Cortex of kidney (tissue), 1 donor: ENCODE measurements at regions not wholly inside any gene's neighbourhood (a gene's known extent, or its start where the extent isn't known, plus 50 kb on each side); places are given as distances from the start of the nearest gene placed in this dataset.

ENCODE experiments used
- DNase-seq: peaks from one replicate; lab custom pipeline; 2025; lab: John Stamatoyannopoulos, UW

DNA sequence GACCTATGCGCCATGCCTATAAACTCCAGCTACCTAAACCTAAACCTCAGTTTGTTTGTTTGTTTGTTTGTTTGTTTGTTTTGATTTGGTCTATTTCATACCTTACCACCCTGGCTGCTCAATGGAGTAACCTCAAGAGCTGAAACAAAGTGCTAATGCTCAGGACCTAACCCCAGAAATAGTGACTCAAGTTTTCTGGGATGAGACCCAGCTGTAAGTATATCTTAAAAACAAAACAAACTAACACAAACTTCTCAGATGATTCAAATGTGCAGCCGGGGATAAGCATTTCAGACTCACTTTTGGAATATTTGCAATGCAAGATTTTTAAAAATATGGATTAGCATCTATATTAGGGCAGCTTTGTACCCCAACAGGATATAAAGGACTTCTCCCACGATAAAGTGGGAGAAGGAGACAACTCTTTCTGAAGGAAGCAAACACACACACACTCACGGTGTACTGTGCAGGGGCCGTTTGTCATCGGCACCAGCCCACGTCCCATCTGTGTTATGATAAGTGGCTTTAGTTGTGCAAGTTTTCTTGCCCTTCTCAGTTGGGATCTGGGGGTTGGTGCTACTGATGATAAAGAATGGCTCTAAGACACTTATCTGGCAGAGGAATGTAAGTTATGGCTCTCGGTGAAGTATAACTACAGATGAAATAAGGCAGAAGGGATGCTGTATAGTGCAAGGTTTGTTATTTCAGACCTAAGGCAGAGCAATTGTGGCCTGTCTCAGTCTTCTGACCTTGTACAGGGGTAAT lies 516.7 kb upstream of the TMEM132C start:
- no peak for DNase-seq

GRCh38 chr12:127752802-127753201 lies 514.2 kb upstream of the TMEM132C start:
- DNase-seq = no peak

- no peak for DNase-seq
Measured at GRCh38 chr12:127760357-127760756, 506.6 kb upstream of the TMEM132C start.

DNA sequence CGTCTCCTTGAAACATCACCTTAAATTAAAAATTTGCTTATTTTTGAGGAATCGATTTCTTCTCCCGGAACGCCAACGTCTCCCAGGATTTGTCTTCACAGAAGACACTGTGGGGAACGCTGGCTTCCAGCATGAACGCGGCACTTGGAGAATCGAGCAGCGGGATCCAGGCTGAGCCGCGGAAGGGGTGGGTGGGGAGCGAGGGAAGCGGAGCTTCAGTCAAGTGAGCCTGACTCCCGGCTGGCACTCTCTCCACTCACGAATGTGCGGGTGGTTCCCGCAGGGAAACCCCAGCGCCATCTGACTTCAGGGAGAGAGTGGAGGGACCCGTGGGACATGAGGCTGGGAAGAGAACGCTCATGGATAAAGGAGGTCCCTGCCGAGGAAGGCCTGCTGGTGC lies 506.0 kb upstream of the TMEM132C start:
- no peak for DNase-seq

DNA sequence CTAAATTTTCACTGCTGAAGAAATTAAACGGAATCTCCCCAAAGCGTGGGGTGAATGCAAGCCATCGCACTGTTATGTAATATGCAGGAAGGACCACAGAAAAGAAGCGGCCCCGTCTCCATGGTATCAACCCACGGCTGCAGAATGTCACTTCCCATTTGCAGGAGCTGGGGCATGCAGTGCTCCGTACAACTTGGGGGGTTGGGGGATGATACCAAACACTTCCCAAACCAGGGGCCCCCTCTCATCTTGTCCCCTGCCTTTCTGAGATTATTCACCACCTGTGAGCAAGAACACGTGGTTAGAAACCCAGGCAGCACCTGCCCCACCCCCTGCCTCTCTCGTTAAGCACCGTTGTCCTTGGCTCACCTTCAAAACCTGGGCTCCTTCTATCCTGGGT lies 505.1 kb upstream of the TMEM132C start:
- DNase-seq = no peak

DNA sequence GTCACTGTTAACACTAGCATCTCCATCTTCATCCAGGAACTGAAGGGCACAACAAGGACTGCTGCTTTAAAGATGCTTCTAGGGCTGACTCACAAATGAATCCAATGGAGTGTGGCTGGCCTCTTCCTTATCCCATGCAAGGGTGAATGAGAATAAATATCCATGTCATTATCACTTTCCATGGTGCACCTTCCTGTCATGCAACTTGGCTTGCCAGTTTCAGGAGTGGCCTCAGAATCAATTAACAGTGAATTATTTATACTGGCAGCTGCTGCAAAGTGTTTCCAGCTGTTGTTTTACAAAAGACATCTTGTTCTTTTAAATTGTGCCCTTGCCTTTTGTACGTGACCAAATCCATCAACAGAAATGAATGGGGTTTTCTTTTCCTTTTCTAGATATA lies 499.3 kb upstream of the TMEM132C start:
- DNase-seq = no peak

GRCh38 chr12:127770118-127770517 lies 496.9 kb upstream of the TMEM132C start:
- no peak for DNase-seq

DNA sequence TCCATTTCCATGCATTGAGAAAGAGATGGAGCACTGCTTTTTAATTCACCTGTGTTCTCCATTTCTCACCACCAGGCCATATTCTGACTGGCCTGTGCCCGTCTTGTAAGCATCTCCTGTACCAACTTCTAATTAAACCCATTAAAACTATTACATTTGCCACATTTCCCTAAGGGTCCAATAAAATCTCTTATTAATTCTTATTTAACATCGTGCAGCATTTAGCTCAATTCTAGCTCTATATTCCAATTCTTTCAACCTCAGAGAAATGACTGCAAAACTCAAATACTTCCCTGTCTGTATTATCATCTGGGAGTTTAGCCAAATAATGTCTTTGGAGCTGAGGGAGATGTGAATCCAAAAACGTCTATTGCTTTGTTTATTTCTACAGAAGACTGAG lies 495.4 kb upstream of the TMEM132C start:
- DNase-seq = no peak

- DNase-seq = no peak
Measured at GRCh38 chr12:127773520-127773919, 493.4 kb upstream of the TMEM132C start.

DNA sequence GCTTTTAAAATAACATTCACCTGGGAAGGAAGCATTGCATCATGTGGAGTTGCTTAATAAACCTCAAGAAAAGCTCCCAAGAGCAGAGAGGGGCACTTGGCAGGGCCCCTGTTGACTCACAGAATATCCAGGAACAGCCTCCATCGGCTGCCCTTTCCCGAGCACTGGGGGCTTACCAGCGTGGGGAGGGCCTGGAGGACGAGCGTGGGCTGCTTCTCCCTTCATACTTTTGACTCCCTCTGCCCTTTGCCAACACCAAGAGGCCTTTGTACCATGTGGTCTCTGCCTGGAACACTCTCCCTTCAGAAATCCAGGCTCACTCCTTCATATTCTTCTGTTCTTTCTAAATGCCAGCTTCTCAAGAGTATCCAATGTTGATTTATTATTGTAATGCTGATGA lies 492.1 kb upstream of the TMEM132C start:
- DNase-seq = no peak

- DNase-seq = no peak
Measured at GRCh38 chr12:127779301-127780045, 487.5 kb upstream of the TMEM132C start.

DNA sequence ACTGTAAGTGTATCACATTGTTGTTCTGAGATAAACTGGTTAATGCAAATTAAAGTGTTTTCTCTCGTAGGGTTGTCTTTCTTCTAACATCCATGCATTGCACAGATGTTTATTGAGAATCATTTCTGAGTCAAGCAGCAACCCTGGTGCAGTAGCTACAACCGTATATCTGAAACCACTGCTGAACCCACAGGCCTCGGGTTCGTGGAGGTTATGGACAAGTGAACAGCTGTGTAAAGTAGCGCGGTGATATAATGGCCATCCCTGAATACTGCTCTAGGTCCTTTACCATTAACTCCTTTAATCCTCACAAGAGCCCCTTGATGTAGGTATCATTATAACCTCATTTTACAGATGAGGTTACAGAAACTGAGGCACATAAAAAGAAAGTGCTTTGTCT lies 486.1 kb upstream of the TMEM132C start:
- no peak for DNase-seq

DNA sequence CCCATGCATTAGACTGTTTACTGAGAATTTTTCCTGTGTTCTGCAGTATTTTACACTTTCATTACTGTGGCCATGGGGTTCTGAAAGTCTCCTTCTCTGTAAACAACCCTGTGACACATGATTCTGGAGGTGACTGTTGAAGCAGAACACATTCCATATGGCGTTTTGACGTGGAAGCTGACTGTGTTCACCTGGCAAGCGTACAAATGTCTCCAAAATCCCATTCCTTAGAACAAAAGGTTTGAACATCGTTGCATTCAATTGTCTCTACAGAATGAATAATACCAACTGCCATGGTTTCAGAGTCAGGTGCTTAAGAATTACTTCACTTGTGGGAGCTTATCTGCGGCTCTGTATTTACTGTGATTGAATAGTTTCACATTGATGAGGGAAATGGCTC lies 485.6 kb upstream of the TMEM132C start:
- no peak for DNase-seq

DNA sequence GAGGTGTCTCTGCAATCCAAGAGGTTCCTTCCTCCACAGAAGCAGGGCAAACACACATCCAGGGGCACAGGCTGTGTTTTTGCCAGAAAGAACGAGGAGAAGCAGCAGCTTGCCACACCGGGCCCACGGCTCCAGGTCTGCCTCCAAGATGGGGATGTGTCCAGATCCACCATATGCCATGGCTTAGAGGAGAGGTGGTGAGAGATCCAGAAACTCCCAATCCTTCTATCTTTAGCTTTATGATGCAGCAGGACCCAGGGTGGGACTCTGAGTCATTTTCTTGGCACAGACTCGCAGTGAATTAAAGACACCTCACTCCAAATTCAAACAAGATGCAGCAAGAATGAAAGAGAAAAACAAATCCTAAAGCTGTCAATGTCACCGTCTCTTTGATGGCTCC lies 481.4 kb upstream of the TMEM132C start:
- DNase-seq = no peak

DNA sequence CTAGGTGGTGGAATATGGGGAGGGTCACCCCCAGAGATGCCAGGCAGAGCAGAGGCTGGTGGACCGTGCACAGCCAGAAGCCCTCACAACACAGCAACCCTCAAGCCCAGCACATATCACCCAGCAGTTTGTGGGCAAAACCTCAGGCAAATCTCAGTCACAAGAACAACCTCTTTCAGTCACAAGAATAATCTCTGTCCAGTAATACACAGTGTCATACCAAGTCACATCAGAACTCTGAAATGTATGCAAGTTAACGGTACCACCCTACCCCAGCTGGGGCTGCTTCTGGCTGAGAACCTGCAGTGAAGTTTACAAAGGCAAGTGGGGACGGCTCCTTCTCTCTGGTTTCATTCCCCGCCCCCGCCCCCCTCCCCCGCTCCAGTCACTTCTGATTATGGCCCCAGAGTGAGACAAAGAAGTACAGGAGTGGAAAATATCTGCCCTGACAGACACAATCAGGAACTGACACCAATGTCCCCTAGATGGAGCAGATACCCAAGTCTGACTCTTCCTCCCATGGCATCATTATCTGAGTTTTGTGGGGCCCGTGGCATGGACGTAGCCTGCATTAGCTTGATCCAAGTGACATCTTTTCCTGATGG lies 480.9 kb upstream of the TMEM132C start:
- no peak for DNase-seq

DNA sequence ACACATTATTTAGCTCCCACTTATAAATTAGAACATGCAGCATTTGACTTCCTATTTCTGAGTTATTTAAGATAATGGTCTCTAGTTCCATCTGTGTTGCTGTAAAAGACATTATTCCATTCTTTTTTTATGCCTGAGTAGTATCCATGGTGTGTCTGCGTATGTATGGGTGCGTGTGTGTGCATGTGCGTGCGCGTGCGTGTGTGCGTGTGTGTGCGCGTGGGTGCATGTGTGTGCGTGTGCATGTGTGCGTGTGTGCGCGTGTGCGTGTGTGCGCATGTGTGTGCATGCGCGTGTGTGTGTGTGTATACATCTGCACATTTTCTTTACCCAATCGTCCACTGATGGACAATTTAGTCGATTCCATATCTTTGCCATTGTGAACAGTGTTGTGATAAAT lies 479.4 kb upstream of the TMEM132C start:
- DNase-seq = no peak

DNA sequence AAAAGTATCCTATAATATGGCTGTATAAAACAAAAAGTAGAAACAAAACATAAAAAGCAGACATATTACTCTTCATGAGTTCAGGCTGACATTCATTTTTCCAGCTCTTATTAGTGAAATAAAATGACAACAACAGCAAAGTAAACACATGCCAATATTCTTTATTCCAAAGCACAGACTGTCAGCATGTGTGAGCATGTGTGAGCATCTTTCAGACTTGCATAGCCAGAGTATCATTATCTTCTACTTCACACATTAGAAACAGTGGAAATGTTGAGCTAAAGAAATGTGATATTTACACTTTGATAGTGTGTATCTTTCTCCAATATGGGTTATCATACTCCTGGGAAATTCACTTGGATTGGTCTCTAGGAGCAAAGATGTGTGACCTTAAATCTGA lies 476.6 kb upstream of the TMEM132C start:
- no peak for DNase-seq

- DNase-seq = no peak
Measured at GRCh38 chr12:127791217-127791616, 475.8 kb upstream of the TMEM132C start.

- no peak for DNase-seq
Measured at GRCh38 chr12:127797918-127798317, 469.1 kb upstream of the TMEM132C start.

- DNase-seq = no peak
Measured at GRCh38 chr12:127802271-127802670, 464.7 kb upstream of the TMEM132C start.

GRCh38 chr12:127803545-127803944 lies 463.4 kb upstream of the TMEM132C start:
- no peak for DNase-seq

DNA sequence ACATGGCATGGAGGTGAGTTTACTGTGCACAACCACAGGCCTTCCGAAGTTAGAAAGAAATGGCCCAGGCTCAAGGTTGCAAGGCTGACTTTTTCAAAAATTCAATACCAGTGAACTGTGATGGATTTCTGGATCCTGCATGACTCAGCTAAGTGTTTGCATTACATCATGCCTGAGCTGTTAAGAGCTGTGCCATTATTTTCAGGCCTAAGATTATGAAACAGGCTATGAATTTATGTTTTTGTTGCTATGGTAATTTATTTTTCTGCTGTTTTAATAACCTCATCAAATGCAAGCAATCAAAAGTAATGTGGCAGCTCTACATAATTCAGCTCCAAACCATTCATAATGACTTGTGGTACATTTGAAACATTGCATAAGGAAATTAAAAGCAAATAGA lies 457.7 kb upstream of the TMEM132C start:
- DNase-seq = no peak

DNA sequence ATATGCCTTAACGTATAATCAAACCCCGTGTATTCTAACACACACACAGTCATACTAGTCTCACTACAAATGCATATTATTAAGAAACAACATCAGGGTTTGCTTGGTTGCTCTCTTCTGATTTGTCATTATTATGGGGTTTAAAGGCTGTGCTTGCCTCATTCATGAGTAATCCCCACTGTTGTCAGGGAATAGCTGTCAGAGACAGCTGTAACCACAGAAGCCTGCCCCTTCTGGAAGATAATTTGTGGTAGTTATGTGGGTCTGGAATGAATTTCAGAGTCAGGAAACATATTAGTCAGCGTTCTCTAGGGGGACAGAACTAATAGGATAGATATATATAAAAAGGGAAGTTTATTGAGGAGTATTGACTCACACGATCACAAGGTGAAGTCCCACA lies 456.9 kb upstream of the TMEM132C start:
- DNase-seq = no peak
